ENCODE measurements at regions not wholly inside any gene's neighbourhood (a gene's known extent, or its start where the extent isn't known, plus 50 kb on each side); places are given as distances from the start of the nearest gene placed in this dataset.

DNA sequence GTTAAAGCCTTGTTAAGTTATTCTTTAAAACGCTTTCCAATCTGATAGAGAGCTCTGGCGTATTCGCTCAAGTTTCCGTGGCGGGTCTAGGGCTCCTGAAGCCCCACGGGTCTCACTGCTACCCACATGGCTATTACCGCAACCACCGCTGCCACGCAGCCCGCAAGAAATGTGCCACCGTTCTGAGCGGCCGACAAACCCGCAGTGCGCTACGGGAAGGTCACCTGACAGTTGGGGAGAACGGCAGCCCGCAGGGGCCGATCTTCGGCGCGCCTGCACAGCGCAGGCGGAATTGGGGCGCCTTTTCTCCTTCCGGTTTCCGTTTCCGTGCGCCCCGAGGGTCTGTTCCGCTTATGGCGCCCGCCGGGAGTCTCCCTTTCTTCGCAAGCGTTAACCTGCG is 76.6 kb upstream of the SNRPN start:
- TF ChIP-seq POLR2A (IDR thresholded peaks at IDR 0.05; ENCODE audit: low read depth, low read length) (no peak), POLR2AphosphoS5 (IDR thresholded peaks at IDR 0.05; ENCODE audit: low read depth, low read length) (no peak), SPI1 (IDR thresholded peaks at IDR 0.05; ENCODE audit: low read depth, low read length) (no peak)
